MM.1S (cell line): ENCODE measurements at regions not wholly inside any gene's neighbourhood (a gene's known extent, or its start where the extent isn't known, plus 50 kb on each side); places are given as distances from the start of the nearest gene placed in this dataset.

Experiments used
- EZH2 ChIP-seq: fragments of 300-600 bp; sonication (generic); optimal IDR thresholded peaks from 2 replicates; pipeline ENCODE3; 2017; ENCODE audit warnings: low read depth, mild to moderate bottlenecking, antibody characterized with exemption, low read length, mixed read lengths
- TF ChIP-seq, protein P1 (sequence below): fragments of 300-600 bp; sonication (generic); IDR thresholded peaks from 2 replicates; pipeline ENCODE4 v1.5.1; 2016; ENCODE audit warnings: antibody characterized with exemption, low read length, mixed read lengths

DNA sequence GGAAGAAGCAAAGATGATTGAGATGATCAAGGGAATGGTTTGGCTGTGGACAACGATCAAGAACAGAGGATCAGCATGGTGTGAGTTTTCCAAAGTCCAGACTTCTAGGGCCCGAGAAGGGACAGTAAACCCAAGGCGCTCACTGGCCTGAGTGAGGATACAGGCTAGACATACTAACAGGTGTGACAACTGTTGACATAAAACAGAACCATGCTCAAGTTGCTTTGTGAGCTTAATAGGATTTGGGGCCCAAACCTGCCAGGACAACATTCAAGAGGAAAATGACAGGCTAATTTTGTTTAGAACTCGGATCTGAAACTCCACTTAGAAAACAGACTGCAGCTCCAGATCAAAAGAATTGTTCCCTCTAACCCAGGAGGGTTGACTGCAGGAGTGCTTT lies 68.1 kb upstream of the ACKR3 start:
- TF ChIP-seq, protein P1, sequence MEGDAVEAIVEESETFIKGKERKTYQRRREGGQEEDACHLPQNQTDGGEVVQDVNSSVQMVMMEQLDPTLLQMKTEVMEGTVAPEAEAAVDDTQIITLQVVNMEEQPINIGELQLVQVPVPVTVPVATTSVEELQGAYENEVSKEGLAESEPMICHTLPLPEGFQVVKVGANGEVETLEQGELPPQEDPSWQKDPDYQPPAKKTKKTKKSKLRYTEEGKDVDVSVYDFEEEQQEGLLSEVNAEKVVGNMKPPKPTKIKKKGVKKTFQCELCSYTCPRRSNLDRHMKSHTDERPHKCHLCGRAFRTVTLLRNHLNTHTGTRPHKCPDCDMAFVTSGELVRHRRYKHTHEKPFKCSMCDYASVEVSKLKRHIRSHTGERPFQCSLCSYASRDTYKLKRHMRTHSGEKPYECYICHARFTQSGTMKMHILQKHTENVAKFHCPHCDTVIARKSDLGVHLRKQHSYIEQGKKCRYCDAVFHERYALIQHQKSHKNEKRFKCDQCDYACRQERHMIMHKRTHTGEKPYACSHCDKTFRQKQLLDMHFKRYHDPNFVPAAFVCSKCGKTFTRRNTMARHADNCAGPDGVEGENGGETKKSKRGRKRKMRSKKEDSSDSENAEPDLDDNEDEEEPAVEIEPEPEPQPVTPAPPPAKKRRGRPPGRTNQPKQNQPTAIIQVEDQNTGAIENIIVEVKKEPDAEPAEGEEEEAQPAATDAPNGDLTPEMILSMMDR = no peak
- TF ChIP-seq EZH2 = no peak
